GM13977 (cell line): ENCODE measurements at regions not wholly inside any gene's neighbourhood (a gene's known extent, or its start where the extent isn't known, plus 50 kb on each side); places are given as distances from the start of the nearest gene placed in this dataset.
"Not testable (repeated sequence)": the region's sequence is repeated elsewhere in the genome, so short reads cannot be mapped to it uniquely, and the experiment has no call there.

ENCODE experiments used
- DNase-seq: peaks from one replicate; pipeline ENCODE4 v3.0.0; 2012; ENCODE audit warnings: low spot score
- CTCF ChIP-seq: IDR thresholded peaks from 2 replicates; pipeline ENCODE4 v1.5.1; 2012; ENCODE audit warnings: mild to moderate bottlenecking, control low read depth; ENCODE audit not compliant: insufficient read depth; ENCODE audit errors: extremely low read depth, missing control alignments
- in situ Hi-C: fragments of 300-500 bp; cut with MboI; formaldehyde crosslinking; loops from one replicate; pipeline ENCODE4 v1.12.0; 2022; ENCODE audit warnings: low sequenced_read_pairs, low pct_unique_long_range_greater_than_20kb, mixed read lengths, inconsistent platforms; ENCODE audit not compliant: unreplicated experiment

DNA sequence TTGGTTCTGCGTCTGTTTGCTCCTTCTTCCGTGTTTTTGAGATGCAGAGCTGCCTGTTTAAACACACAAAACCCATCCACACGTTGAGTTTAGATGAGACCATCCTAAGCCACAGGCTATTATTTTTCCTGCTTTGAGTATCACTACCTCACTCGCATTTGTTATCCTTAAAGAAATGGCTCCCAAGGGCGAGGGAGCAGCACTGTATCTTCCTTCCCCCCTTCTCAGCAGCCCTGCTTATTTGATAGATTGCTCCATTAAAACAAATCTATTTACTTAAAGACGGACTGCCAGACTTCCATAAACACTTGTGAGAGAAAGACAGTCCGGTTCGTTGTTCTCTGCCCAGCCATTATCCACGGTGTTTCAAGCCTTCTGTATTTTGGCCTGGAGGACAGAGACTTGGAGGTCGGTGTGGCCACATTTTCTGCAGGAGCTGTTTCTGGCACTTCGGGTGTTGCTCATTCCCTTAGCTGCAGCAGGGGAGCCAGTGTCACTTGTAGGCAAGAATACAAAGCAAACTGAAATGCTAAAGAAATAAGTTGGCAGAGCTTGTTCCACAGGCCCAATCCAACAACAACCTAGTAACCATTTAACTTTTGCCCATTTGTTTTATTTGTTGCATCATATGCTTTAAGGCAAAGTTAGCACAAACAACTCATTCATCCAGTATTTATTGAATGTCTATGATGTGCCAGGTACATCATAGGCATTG, 275.4 kb downstream of the TTC6 start:
- no peak for DNase-seq
- TF ChIP-seq CTCF: no peak
- in situ Hi-C loops: no loop called here

DNA sequence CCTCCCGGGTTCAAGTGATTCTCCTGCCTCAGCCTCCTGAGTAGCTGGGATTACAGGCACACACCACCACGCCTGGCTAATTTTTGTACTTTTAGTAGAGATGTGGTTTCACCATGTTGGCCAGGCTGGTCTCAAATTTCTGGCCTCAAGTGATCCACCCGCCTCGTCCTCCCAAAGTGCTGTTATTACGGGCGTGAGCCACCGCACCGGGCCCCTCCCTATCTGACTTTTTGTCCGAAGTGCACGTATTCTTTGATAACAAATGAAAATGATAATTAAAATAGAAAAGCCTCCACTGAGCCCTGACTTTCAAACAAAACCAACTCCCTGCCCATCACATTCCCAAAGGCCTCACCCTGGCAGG, 278.6 kb downstream of the TTC6 start:
- DNase-seq, in situ Hi-C loops: not testable (repeated sequence)

DNA sequence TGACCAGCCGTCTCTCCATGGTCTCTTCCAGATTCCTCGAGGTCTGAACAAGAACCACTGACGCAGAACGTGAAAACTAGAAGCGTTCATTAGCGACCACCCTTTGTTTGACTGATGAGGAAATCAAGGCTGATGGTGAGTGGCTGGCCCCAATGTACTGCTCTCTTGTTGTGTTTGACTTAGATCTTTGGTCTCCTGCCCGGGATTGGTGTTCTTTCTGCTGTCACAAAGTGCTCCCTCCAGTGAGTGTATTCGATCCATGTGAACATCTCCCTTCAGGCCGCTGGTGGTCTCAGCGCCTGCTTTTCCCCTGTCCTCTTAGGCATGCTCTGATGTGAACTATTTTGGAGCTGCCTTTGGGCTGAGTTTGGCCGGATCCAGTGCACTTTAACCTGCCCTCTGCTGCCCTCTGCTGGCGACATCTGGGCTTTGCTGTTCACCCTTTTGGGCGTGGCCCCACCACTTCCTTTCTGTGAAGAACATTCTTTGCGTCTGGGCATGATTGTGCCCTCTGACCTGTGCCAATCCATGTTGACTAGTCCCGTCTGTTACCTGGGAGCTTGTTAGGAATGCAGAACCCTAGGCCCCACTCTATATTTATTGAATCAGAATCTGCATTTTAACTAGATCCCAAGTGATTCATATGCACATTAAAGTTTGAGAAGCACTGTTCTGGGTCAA, 279.1 kb downstream of the TTC6 start:
- in situ Hi-C loops: loop anchor here (25.0 kb wide), 1 partner anchor 637 kb away; no protein-coding TSS in a partner anchor
- DNase-seq: peak; percentile 50
- peak; percentile 87 for TF ChIP-seq CTCF

- TF ChIP-seq CTCF: no peak
- DNase-seq: no peak
- in situ Hi-C loops: loop anchor here (25.0 kb wide), 1 partner anchor 651 kb away; no protein-coding TSS in a partner anchor
Observed at GRCh38 chr14:37888234-37888633, 292.8 kb downstream of the TTC6 start.

DNA sequence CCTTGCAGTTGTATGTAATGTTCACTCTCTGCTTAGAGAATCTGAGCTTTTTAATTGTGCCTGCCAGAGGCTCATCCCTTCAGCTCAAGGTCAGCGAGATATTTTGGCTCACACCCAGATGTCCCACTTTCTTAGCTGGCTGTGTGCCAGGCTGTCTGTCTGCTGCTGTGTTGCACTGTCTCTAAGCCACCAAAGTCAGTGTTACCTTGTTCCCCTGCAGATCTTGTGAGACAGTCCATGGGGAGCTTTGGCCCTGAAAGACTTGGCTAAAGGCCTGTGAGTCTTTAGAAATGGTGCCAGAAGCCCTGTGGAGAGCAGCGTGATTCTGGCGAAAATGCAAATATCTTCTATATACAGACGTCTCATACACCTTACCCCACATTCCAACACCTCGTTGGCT, 293.7 kb downstream of the TTC6 start:
- DNase-seq: no peak
- TF ChIP-seq CTCF: no peak
- in situ Hi-C loops: loop anchor here (25.0 kb wide), 1 partner anchor 652 kb away; no protein-coding TSS in a partner anchor

DNA sequence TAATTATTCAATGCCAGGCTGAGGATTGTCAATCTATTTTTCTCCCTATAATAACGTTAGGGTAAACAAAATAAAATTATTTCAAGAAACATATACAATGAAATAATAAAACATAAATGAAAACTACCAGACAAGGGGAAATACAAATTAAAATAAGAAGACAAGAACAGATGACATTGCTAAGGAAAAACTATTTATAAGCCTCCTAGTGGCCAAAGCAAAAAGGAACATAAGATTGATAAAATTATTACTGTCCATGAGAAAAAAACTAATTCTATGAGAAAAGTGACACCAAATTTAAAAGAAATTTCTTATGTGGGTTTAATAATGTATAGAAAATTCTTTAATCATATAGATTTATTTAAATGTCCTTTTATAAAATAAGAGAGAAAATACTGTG, 294.7 kb downstream of the TTC6 start:
- in situ Hi-C loops: loop anchor here (25.0 kb wide), 1 partner anchor 653 kb away; no protein-coding TSS in a partner anchor
- no peak for DNase-seq
- no peak for TF ChIP-seq CTCF

- not testable (repeated sequence) for DNase-seq
- in situ Hi-C loops: loop anchor here (25.0 kb wide), 1 partner anchor 654 kb away; no protein-coding TSS in a partner anchor
Observed at GRCh38 chr14:37891500-37891899, 296.1 kb downstream of the TTC6 start.
